Keratinocyte (primary cell): ENCODE measurements at regions not wholly inside any gene's neighbourhood (a gene's known extent, or its start where the extent isn't known, plus 50 kb on each side); places are given as distances from the start of the nearest gene placed in this dataset.
"Not testable (repeated sequence)": the region's sequence is repeated elsewhere in the genome, so short reads cannot be mapped to it uniquely, and the experiment has no call there.

Experiments
- DNase-seq: peaks from one replicate; pipeline ENCODE4 v3.0.0-alpha.2; 2011; ENCODE audit warnings: low read depth, missing footprints, low spot score
- FAIRE-seq: peaks from 2 replicates; lab custom pipeline; 2011; peaks lifted over from hg19 to GRCh38; lab: Jason Lieb, UNC
- H2AFZ ChIP-seq: 2 replicates; pipeline ENCODE4 v1.6.0; 2012; ENCODE audit warnings: low read length, control low read depth, inconsistent platforms; ENCODE audit not compliant: control insufficient read depth
- H3K27ac ChIP-seq: 2 replicates; pipeline ENCODE4 v1.5.1; 2011; ENCODE audit warnings: low read length; ENCODE audit not compliant: control insufficient read depth, insufficient read depth
- H3K27me3 ChIP-seq: 3 replicates; pipeline ENCODE4 v1.6.0; 2011; ENCODE audit warnings: low read length; ENCODE audit not compliant: control insufficient read depth, insufficient read depth; ENCODE audit errors: extremely low read depth
- H3K36me3 ChIP-seq, 2 experiments: 2 replicates in 1 of 2; 3 replicates in 1 of 2; pipeline ENCODE4 v1.5.1; 2011; ENCODE audit warnings: low read length in 2 of 2, mild to moderate bottlenecking in 1 of 2; ENCODE audit not compliant: control insufficient read depth in 2 of 2, insufficient read depth in 2 of 2; ENCODE audit errors: extremely low read depth in 1 of 2
- H3K4me1 ChIP-seq: 3 replicates; pipeline ENCODE4 v1.5.1; 2011; ENCODE audit warnings: low read length; ENCODE audit not compliant: control insufficient read depth, insufficient read depth; ENCODE audit errors: extremely low read depth
- H3K4me2 ChIP-seq: 3 replicates; pipeline ENCODE4 v1.6.0; 2011; ENCODE audit warnings: low read depth, low read length; ENCODE audit not compliant: control insufficient read depth, insufficient read depth; ENCODE audit errors: extremely low read depth
- H3K4me3 ChIP-seq, 3 experiments: fragments of 200-600 bp in 1 of 3; sonication (generic) in 1 of 3; 2 replicates in 2 of 3; 3 replicates in 1 of 3; pipeline ENCODE4 v1.5.1; 2011 to 2016; ENCODE audit warnings: low read length in 3 of 3, mild to moderate bottlenecking in 3 of 3, control low read depth in 2 of 3, inconsistent platforms in 1 of 3, low read depth in 1 of 3, mixed read lengths in 1 of 3, mixed run types in 1 of 3, moderate library complexity in 1 of 3; ENCODE audit not compliant: control insufficient read depth in 2 of 3, insufficient read depth in 2 of 3; ENCODE audit errors: extremely low read depth in 1 of 3
- H3K79me2 ChIP-seq: 2 replicates; pipeline ENCODE4 v1.6.0; 2012; ENCODE audit warnings: low read length; ENCODE audit not compliant: control insufficient read depth, insufficient read depth
- H3K9ac ChIP-seq: 3 replicates; pipeline ENCODE4 v1.6.0; 2011; ENCODE audit warnings: low read length; ENCODE audit not compliant: control insufficient read depth, insufficient read depth; ENCODE audit errors: extremely low read depth
- H3K9me1 ChIP-seq: 3 replicates; pipeline ENCODE4 v1.6.0; 2011; ENCODE audit warnings: low read length; ENCODE audit not compliant: control insufficient read depth, insufficient read depth; ENCODE audit errors: extremely low read depth
- H3K9me3 ChIP-seq: 2 replicates; pipeline ENCODE4 v1.5.1; 2012; ENCODE audit warnings: low read depth, low read length; ENCODE audit not compliant: control insufficient read depth
- H4K20me1 ChIP-seq: 3 replicates; pipeline ENCODE4 v1.6.0; 2011; ENCODE audit warnings: low read length; ENCODE audit not compliant: control insufficient read depth, insufficient read depth; ENCODE audit errors: extremely low read depth
- EZH2 ChIP-seq: IDR thresholded peaks from one replicate; pipeline ENCODE4 v1.6.1; 2012; ENCODE audit warnings: inconsistent platforms, mild to moderate bottlenecking, low read length, moderate library complexity
- dilution Hi-C: fragments of 300-500 bp; cut with MboI; formaldehyde crosslinking; loops from one replicate; pipeline ENCODE4 v1.7.0; 2020; ENCODE audit warnings: low sequenced_read_pairs; ENCODE audit not compliant: extremely low pct_ligation_motif_present
- TF ChIP-seq, protein P1 (sequence below), 3 experiments: IDR thresholded peaks in 1 of 3; conservative IDR thresholded peaks in 1 of 3; optimal IDR thresholded peaks in 1 of 3; 2 replicates in 2 of 3; 3 replicates in 1 of 3; pipeline versions ENCODE3 to v1.5.1; 2011; ENCODE audit warnings: low read length in 3 of 3, mild to moderate bottlenecking in 3 of 3, moderate library complexity in 2 of 3, control low read depth in 1 of 3, inconsistent platforms in 1 of 3; ENCODE audit not compliant: insufficient read depth in 2 of 3; ENCODE audit errors: extremely low read depth in 1 of 3

GRCh38 chr5:12662545-12663314, 758.5 kb upstream of the CTNND2 start:
- no peak for DNase-seq
- Histone ChIP-seq H3K4me3 (no peak overlapping the region), H3K9me1 (no peaks in the 10 kb centered on the region), H3K4me1 (no peaks in the 10 kb centered on the region), H3K27ac (no peak overlapping the region), H3K36me3 (no peaks in the 10 kb centered on the region), H4K20me1 (no peaks in the 10 kb centered on the region), H3K4me2 (no peak overlapping the region), H3K9me3 (no peaks in the 10 kb centered on the region), H3K79me2 (no peaks in the 10 kb centered on the region), H3K27me3 (no peaks in the 10 kb centered on the region), H2AFZ (no peak overlapping the region), H3K9ac (no peak overlapping the region)
- no peak for FAIRE-seq
- TF ChIP-seq EZH2: no peak
- TF ChIP-seq, protein P1, sequence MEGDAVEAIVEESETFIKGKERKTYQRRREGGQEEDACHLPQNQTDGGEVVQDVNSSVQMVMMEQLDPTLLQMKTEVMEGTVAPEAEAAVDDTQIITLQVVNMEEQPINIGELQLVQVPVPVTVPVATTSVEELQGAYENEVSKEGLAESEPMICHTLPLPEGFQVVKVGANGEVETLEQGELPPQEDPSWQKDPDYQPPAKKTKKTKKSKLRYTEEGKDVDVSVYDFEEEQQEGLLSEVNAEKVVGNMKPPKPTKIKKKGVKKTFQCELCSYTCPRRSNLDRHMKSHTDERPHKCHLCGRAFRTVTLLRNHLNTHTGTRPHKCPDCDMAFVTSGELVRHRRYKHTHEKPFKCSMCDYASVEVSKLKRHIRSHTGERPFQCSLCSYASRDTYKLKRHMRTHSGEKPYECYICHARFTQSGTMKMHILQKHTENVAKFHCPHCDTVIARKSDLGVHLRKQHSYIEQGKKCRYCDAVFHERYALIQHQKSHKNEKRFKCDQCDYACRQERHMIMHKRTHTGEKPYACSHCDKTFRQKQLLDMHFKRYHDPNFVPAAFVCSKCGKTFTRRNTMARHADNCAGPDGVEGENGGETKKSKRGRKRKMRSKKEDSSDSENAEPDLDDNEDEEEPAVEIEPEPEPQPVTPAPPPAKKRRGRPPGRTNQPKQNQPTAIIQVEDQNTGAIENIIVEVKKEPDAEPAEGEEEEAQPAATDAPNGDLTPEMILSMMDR (optimal IDR thresholded peaks at IDR 0.05 in 1 of 3, IDR thresholded peaks at IDR 0.05 in 1 of 3, conservative IDR thresholded peaks at IDR 0.05 in 1 of 3; ENCODE audit: extremely low read depth in 1 of 3, insufficient read depth in 2 of 3, low read length in 3 of 3): no peak
- dilution Hi-C loops: no loop called here

- H3K4me3 ChIP-seq: no peak overlapping the region
- H3K9me3 ChIP-seq: no peaks in the 10 kb centered on the region
- no peaks in the 10 kb centered on the region for H3K36me3 ChIP-seq
- no peaks in the 10 kb centered on the region for H3K79me2 ChIP-seq
- FAIRE-seq (no peak), DNase-seq (no peak)
- H2AFZ ChIP-seq: no peak overlapping the region
- no peak overlapping the region for H3K27ac ChIP-seq
- H4K20me1 ChIP-seq: no peaks in the 10 kb centered on the region
- H3K27me3 ChIP-seq: no peaks in the 10 kb centered on the region
- no peak overlapping the region for H3K4me2 ChIP-seq
- no peak overlapping the region for H3K9ac ChIP-seq
- H3K9me1 ChIP-seq: no peaks in the 10 kb centered on the region
- TF ChIP-seq, protein P1 (optimal IDR thresholded peaks at IDR 0.05 in 1 of 3, IDR thresholded peaks at IDR 0.05 in 1 of 3, conservative IDR thresholded peaks at IDR 0.05 in 1 of 3; ENCODE audit: extremely low read depth in 1 of 3, insufficient read depth in 2 of 3, low read length in 3 of 3): no peak
- no peak for TF ChIP-seq EZH2
- no peaks in the 10 kb centered on the region for H3K4me1 ChIP-seq
- dilution Hi-C loops: no loop called here
Observed at GRCh38 chr5:12661617-12662370, 757.5 kb upstream of the CTNND2 start.

- H3K27me3 ChIP-seq, H2AFZ ChIP-seq, H3K4me3 ChIP-seq, H3K9me3 ChIP-seq, H3K27ac ChIP-seq, FAIRE-seq, dilution Hi-C loops, H3K9me1 ChIP-seq, H3K36me3 ChIP-seq, H3K79me2 ChIP-seq, H3K4me2 ChIP-seq, H4K20me1 ChIP-seq, H3K4me1 ChIP-seq, DNase-seq, H3K9ac ChIP-seq: not testable (repeated sequence)
Observed at GRCh38 chr5:12660279-12661107, 756.2 kb upstream of the CTNND2 start.
